ENCODE measurements at regions not wholly inside any gene's neighbourhood (a gene's known extent, or its start where the extent isn't known, plus 50 kb on each side); places are given as distances from the start of the nearest gene placed in this dataset.

GRCh38 chr2:6249557-6249956, 557.4 kb downstream of the SOX11 start:
- DNase-seq, result no peak

- DNase-seq, result no peak
These were observed 562.3 kb downstream of the SOX11 start for GRCh38 chr2:6254441-6254840.

- no peak for DNase-seq
These were observed 572.0 kb downstream of the SOX11 start for GRCh38 chr2:6264198-6264597.

GRCh38 chr2:6281524-6281923, 584.2 kb downstream of the CMPK2 start:
- DNase-seq, result no peak

- DNase-seq, result no peak
These were observed 582.4 kb downstream of the CMPK2 start for GRCh38 chr2:6283259-6283658.

- no peak for DNase-seq
These were observed 578.3 kb downstream of the CMPK2 start for GRCh38 chr2:6287406-6287805.

- no peak for DNase-seq
These were observed 576.9 kb downstream of the CMPK2 start for GRCh38 chr2:6288791-6289190.

- DNase-seq, result peak in 1 of 51 donors; percentile 20
These were observed 575.3 kb downstream of the CMPK2 start for GRCh38 chr2:6290217-6291015.

GRCh38 chr2:6294791-6295190, 570.9 kb downstream of the CMPK2 start:
- no peak for DNase-seq

- no peak for DNase-seq
These were observed 568.5 kb downstream of the CMPK2 start for GRCh38 chr2:6297238-6297637.

GRCh38 chr2:6301426-6301825, 564.3 kb downstream of the CMPK2 start:
- DNase-seq, result no peak

GRCh38 chr2:6308986-6309385, 556.7 kb downstream of the CMPK2 start:
- no peak for DNase-seq

GRCh38 chr2:6309415-6310255, 556.1 kb downstream of the CMPK2 start:
- no peak for DNase-seq

- peak in 2 of 51 donors; percentile 4 to 21 for DNase-seq
These were observed 555.2 kb downstream of the CMPK2 start for GRCh38 chr2:6310256-6311215.

- no peak for DNase-seq
These were observed 553.3 kb downstream of the CMPK2 start for GRCh38 chr2:6312367-6312766.

- no peak for DNase-seq
These were observed 551.3 kb downstream of the CMPK2 start for GRCh38 chr2:6314218-6314960.

- no peak for DNase-seq
These were observed 540.1 kb downstream of the CMPK2 start for GRCh38 chr2:6325616-6326015.

GRCh38 chr2:6326958-6327357, 538.7 kb downstream of the CMPK2 start:
- no peak for DNase-seq

GRCh38 chr2:6336752-6337471, 528.8 kb downstream of the CMPK2 start:
- DNase-seq, result no peak

GRCh38 chr2:6337472-6337820, 528.3 kb downstream of the CMPK2 start:
- DNase-seq, result no peak

Measured in hypothalamus (tissue), 51 donors.